NCI-H128 (cell line): ENCODE measurements at regions not wholly inside any gene's neighbourhood (a gene's known extent, or its start where the extent isn't known, plus 50 kb on each side); places are given as distances from the start of the nearest gene placed in this dataset.
A peak's percentile ranks its signal among the peaks of the same experiment; 100 is the strongest.

Source experiments
- DNase-seq: peaks from one replicate; lab custom pipeline; 2025; ENCODE audit not compliant: unreplicated experiment; lab: John Stamatoyannopoulos, UW

DNA sequence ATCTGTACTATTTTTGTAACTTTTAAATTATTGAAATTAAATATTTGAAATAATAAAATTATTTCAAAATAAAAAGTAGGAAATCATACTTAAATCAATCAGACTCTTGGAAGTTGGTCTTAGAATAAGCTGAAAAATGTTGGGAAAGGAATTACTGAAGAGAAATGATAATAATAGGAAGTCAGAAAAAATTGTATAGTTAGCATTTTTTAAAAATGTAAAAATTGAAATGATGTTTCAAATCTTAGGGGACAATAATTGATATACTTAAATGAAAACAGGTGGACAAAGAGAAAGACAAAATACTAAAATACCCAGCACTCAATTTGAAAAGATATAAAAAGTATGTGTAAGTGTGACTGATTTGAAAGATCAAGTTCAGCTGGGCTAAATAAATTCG is 186.1 kb downstream of the BMP2 start:
- DNase-seq = no peak

DNA sequence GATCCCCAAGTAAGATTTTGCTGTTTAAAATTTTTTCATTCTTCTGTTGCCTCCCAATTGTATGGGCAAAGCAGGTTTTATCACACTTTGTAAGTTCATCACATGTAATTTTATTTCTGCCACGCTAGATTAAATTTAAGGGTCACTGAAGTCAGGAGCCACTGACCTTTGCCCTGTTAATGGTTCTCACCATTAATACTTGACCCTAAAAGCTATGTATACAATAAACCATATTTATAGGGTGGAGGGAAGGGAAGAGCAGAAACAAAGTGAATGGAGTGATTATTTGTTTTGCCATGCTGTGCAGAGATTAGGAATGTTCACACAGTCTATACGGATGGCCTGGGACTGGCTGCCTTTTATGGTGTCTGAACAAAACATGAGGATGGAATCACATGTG is 186.7 kb downstream of the BMP2 start:
- no peak for DNase-seq

DNA sequence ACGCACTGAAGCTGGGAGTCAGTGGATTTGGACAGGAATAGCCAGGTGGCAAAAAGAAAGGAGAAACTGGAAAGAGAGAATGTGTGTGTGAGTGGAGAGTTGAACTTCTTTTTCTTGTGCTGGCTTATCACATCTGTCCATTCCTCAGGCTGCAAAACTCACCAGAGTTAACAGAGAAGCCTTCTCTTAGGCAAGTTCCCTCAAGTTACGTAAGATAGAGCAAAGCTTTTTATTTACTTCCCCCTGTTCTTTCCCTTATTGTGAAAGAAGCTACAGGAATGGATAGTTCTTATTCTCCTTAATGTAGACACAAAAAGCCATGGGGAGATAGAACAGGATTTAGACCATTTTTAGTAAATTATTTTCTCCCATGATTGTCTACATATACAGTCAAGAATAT is 188.6 kb downstream of the BMP2 start:
- no peak for DNase-seq

DNA sequence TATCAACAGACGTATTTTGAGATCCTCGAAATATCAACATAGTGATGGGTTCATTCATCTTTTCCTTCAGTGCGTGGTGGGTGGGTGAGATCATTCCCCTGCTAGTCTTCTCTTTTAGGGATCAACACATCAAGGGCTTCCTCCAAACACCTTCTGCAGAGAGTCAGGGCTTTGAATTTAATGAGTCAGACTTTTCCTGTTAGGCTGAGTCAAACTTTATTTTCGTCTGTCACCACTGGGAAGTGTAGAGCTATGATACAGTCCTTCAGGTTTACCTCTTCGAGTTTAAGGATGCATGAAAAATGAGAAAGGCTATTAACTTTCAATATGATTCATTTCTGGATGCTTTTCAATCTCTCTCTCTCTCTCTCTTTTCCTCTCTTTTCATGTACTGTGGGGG is 189.1 kb downstream of the BMP2 start:
- DNase-seq = no peak

DNA sequence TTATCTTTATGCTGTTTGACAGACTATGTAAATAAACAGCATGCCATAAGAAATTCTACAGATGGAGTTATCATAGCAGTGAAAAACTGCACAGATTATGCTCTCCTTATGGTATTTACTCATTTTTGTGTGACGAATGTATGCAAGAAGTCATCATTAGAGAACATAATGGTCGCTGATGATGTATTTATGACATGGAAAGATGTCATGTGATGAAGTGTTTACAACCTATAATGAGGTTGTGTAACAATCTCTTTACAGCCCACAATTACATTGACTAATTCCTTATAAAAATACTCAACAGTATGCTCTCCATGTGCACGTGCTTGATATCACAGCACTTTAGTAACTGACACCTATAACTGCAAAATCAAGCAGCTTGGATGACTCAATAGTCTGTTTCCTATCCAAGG is 192.4 kb downstream of the BMP2 start:
- DNase-seq = no peak

DNA sequence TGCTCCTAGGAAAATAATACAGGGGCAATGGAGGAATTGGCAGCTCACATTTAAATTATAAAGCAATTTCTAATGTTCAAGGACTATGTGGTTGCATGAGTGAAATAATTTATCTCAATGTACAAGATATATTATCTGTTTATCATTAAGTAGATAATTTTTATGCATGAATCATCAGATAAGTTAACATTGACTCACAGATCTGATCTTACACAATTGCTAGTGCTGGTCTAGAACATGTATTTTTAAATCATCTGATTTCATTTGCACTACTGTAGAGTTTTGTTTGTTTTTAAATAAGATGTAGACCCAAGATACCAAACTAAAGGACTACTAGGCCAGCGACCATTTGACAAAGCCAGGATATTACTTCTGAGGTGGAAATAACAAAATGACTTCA is 199.2 kb downstream of the BMP2 start:
- no peak for DNase-seq

DNA sequence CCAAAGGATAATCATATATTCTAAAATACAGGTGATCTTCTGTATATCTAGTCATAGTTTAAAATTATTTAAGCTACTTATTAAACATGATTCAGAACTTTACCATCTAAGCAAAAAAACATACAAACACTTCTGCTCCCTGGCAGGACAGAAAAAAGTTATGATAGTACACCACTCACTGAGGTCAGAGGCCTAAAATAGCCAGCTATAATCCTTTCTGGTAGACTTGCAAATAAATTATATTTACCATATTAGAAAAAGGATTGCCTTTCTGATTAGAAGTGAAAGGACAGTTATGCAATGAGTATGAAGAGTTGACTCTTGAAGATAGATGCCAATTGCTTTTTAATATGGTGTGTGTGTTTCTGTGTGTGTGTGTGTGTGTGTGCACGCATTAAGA is 207.4 kb downstream of the BMP2 start:
- DNase-seq = no peak

DNA sequence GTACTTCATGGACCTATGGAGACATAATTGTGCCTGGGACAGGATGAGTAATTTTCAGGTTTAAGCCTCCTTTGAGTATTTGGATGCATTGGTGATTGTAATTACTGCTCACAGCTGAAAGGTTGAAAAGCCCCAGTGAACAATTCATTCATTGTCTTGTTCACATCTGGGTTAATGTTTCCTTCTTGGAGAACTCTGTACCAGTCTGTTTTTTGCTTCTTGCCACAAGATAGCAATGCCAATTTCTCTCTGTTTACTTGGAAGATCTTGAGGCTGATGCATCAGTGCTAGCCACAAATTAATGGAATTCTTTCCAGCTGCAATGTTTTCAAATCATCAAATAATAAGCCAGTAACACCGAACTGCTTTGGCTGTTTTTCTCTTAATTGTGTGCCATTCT is 207.8 kb downstream of the BMP2 start:
- DNase-seq = no peak

DNA sequence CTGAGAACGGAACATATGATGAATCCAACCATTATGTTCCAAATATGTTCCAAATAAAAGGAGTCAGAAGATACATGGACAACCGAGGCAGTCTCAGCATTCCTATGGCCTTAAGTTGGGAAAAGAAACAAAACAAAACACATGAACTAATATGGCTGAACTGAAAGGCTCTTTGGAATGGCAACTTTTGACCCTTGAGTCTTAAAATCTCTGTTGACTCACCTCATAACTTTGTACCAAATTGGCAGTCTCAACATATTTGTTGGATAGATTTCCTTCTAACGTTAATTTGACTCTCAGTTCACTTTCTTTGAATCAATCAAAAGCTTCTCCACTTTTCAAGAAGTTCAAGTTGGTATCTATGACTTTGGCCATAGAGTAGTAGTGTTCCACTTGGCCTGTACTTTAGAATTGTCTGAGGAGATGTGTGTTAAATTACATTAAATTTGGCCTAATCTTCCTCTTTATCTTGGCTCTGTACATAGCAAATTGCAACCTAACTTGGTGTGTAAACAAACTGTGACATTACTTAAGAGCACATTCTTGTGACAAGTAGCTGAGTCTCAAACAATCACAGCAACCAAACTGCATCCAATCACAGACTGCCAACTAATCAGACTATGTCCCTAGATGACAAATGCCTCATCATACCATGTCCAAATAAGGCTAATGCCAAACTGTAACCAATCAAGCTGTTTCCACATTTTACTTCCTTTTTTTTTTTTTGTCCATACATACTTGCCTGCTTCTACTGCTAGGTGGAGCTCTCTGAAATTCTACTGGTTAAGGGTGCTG is 208.8 kb downstream of the BMP2 start:
- no peak for DNase-seq

DNA sequence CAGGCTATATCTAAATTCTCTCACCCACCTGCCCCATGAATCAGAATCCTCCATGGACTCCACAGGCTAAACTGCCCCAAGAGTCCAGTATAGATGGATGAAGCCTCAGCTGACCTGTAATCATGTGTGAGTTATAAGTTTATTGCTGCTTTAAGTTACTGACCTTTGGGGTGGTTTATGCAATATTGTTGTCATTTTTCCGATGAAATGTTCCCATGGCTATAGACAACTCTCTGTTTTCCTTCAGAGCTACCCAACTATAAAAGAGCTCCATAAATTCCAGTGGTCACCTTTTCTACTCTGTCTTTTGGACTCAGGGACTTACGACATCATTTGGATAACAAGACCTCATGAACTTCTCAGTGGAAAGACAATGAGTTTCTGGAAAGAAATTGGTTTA is 212.1 kb downstream of the BMP2 start:
- no peak for DNase-seq

DNA sequence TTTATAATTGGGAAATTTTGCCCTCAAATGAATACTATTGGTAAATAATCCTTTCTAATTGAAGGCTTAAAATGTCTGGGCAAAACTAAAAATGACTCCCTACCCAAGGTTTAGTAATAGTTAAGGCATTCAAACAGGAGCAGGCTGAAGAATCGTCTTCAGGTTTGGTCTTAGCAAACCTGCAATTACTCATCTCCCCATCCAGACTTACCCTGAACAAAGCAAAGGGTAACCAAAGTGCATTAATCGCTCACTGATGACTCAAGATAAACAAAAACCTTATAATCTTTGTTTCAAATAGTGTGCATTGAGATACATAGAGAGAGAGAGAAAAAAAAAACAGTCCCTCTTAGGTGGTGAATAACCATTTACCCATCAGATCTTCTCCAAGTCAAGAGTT is 225.5 kb downstream of the BMP2 start:
- DNase-seq = no peak

DNA sequence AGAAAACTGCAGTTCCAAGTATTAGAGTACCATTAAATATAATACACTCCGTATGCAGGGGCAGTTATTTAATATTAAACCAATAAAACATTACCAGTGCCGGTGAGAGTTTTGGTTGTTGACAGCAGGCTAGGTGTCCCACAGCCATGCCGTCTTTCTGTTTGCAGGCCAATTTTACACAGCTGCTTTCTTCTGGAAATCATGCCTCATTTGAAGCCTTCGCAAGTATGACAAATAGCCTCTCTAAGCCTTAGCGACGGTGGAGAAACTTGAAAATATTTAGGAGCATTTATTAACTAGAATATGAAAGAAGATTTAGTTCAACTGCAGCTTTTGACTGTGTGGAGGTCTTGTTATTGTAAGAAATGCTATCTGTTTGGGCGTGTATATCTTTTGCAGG is 226.0 kb downstream of the BMP2 start:
- DNase-seq = no peak

DNA sequence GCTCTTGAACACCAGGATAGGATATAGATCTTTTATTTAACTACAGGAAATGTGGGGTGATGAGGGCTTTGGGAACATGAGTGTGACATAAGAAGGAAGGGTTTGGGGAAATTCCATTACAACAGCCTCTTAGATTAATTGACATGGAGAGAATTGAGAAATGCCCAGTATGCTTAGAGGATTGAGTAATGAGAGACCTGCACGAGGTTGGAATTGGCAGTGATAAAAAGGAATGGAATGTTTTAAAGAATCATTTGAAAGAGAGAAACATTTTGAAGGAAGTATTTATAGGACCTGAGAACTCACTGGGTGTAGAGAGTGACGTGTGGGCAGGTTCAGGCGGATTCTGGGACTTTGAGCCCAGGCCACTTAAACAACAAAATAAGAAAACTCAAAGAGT is 227.0 kb downstream of the BMP2 start:
- no peak for DNase-seq

DNA sequence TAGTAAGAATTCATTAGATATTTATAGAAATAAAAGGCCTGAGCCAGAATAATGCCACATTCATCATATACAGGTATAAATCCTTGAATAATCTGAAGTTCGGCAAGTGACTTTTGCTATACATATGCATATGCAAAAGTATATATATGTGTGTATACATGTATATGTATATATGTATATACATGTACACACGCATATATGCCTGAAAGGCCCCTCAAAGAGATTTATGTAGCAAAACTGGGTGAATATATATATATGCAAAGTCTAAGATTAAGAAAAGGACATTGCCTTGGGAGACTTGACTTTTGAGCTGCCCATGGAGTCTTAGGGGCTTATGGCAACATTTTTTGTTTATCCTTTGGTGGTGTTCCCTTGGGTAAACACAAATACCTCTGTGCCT is 231.4 kb downstream of the BMP2 start:
- no peak for DNase-seq

DNA sequence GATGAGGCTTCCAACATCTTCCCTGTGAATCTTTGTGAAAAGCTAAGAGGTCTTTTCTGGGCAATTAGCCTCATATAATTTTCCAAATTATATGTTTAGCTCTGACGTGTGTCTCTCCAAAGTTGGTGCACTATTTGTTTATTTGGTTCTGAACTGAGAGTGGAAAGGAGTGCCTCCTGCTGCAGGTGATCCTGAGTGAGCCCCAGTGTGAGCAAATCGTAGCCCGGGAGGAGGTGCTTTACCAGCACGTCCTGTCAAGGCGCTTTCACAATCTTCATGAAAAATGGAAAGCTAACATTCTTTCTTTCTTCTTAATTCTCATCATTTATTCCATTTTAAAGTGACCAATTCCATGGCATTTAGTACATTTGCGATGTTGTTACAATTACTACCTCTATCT is 231.9 kb downstream of the BMP2 start:
- no peak for DNase-seq

DNA sequence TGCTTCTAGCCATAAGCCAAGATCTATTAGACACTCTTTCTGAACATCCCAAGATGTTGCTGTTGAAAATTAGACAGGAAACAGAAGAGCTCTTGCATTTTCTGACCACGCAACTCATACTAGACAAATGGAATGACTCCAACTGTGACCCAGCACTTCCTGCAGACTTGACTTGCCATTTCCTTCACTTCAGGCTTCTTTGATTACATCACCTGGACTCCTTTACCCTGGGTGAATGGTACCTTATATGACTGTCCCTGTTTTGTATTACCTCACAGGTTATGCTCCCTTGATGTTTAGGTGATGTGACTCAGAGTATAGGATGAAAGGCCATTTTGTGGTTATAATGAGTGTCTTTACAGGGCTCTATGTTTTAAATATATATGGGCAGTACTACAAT is 236.1 kb downstream of the BMP2 start:
- no peak for DNase-seq

DNA sequence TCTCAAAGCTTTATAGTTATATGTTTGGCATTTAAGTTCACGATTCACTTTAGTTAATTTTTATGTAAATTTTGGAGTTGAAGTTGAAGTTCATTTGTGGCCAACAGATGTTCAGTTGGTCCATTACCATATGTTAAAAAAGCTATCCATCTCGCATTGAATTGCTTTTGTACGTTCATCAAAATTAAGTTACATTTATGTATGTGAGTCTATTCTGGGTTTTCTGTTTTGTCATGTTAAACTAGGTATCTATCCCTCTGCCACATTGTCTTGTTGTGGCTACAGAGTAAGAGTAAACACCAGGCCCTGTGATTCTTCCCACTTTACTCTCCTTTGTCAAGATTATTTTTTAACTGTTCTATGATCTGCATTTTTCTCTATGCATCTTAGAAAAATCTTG is 237.3 kb downstream of the BMP2 start:
- DNase-seq = no peak

DNA sequence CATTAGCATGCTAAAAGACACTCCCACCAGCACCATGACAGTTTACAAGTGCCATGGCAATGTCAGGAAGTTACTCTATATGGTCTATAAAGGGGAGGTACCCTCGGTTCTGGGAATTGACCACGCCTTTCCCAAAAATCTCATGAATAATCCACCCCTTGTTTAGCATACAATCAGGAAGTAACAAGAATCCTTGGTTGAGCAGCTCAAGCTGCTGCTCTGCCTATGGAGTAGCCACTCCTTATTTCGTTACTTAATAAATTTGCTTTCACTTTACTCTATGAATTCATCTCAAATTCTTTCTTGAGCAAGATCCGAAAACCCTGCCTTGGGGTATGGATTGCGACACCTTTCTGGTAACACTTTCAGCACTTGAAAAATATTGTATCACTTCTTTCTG is 243.0 kb downstream of the BMP2 start:
- DNase-seq = no peak

DNA sequence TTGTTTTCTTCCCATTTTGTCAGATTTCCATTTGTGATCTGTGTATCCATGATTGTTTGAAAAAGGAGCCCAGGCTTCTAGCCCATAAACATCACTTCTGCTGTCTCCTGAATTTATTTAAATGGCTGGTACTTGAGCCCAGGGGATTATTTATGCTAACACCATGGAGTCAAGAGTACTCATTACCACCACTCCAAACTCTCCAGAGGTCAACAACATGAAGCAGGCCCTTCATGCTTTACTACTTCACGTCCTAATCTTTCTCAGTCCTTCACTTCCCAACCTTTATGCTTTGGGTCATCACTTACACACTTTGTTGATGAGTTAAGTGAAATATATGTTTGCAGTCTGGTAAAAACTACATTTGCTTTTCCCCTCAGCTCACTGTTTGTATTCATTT is 247.8 kb downstream of the BMP2 start:
- peak; percentile 36 for DNase-seq

DNA sequence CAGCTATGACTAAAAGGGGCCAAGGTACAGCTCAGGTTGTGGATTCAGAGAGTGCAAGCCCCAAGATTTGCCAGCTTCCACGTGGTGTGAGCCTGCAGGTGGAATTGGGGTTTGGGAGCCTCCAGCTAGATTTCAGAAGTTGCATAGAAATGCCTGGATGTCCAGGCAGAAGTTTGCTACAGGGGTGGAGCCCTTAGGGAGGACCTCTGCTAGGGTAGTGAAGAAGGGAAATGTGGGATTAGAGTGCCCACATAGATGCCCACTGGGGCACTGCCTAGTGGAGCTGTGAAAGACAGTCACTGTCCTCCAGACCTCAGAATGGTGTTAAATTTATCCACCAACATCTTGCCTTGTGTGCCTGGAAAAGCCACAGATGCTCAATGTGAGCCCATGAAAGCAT is 255.1 kb downstream of the BMP2 start:
- no peak for DNase-seq

DNA sequence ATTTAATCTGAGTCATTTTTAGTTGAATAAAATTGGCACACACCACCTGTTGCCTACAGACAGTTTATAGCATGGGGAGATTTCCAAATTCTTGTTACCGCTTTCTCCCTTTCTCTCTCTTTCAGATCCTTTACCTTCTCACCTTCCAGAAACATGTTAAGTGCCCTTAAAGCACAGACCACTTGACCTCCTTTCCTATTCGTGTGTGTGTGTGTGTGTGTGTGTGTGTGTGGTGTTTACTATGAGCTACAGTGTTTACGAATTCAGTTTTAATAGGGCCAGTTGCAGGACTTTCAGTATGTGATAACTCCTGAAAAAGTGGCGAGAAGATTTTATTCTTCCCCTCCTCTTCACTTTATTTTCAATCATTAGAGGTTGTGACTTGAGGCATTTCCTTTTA is 258.1 kb downstream of the BMP2 start:
- no peak for DNase-seq

DNA sequence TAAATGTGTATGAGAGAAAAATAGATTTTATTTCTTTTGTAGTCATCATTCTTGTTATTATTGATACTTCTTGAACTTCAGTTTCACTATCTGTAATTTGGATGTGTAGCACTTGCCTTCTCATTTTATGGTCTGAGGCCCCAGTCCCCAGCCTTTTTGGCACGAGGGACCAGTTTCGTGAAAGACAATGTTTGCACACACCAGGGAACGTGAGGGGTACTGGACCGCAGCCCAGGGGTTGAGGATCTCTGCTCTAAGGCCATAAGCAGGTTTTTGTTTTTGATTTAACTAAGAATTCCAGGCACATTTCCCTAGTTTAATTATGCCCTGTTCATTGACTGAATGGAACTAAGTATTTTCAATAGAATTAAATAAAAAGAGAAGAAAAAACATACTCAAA is 261.5 kb downstream of the BMP2 start:
- no peak for DNase-seq

DNA sequence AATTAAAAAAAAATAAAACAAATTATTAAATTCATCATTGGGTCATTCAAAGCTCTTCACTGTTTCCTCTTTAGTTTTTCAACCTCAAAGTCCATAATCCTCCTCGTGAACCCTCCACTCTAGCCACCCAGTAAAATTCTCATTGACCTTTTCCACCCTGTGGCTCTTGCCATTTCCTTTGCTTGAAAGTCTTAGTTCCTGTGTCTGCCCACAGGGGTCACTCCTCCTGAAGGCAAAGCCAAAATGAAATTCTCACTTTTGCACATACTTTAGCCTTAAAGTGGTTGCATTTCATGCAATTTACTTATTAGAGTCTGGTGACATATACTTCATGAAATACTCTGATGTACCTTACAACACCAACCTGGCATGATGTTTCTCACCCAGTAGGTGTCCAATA is 263.7 kb downstream of the BMP2 start:
- DNase-seq = no peak

DNA sequence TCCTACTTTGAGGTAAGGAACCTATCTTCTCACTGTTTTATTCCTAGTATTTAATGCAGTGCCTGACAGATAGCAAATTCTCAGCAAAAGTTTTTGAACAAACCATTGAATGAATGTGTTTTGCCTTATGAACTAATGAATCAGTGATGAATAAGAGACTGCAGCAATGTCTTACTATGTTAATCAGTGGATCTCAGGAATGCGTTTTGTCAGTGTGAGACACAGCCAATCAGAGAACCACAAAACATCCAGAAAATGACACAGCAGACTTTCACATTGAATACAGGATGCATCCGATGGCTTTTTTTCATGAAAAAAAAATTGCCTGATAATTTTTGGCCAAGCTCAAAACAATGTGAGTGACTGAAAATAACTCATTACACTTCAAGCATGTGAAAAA is 270.5 kb downstream of the BMP2 start:
- no peak for DNase-seq
